Activated T-cell treated with anti-CD3 and anti-CD28 coated beads for 1 hour (primary cell): ENCODE measurements at regions not wholly inside any gene's neighbourhood (a gene's known extent, or its start where the extent isn't known, plus 50 kb on each side); places are given as distances from the start of the nearest gene placed in this dataset.

Experiments used
- DNase-seq: peaks from one replicate; pipeline ENCODE4 v3.0.0-alpha.2; 2020; ENCODE audit warnings: low read depth

GRCh38 chr2:59727121-59727590 lies 826.3 kb downstream of the BCL11A start:
- DNase-seq = no peak

- DNase-seq = no peak
These were observed 827.0 kb downstream of the BCL11A start for GRCh38 chr2:59726228-59727120.

- DNase-seq = no peak
These were observed 828.7 kb downstream of the BCL11A start for GRCh38 chr2:59724746-59725145.

DNA sequence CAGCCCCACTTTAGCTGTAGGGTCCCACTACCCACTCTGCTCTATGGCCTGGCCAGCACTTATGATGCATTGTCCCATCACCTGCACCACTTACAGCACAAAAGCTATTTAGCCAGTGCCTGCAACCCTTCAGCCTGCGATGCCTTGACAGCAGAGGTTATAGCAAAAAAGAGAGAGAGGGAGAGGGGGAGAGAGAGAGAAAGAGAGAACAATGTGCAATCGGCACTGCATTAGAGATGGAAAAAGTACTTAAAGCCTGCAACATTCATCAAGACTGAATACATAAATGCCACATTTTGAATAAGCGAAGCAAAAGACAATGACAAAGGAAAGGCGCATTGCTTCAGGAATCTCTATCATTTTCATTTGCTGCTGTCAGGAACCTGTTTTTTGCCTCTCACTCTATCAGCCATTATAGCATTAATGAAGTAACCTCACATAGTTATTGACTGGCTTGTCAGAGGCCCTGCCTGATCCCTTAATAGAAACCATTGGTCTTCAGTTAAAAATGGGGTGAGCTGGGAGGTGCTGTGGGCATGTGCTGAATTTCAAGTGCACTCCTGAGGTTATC lies 833.1 kb downstream of the BCL11A start:
- no peak for DNase-seq

DNA sequence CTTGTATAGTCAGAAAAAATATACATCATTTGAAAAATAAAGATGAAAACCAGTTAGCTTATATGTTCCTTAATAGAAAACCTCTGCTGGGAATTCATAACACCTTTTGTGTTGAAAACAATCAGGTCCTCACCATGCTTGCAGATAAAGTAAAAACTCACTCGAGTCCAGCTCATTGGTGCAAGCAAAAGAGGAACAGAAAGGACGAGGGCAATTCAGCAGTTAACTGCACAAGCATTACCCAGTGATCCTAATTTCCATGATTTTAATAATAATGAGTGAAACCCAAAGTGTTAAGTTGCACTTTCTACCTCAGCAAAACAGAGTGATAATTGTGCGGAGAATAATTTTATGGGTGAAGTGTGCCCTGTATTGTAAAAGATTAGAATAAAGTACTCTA lies 839.9 kb downstream of the BCL11A start:
- DNase-seq = no peak

- no peak for DNase-seq
These were observed 842.3 kb downstream of the BCL11A start for GRCh38 chr2:59711121-59711520.

- DNase-seq = no peak
These were observed 846.7 kb downstream of the BCL11A start for GRCh38 chr2:59706729-59707128.

GRCh38 chr2:59703796-59704195 lies 849.7 kb downstream of the BCL11A start:
- DNase-seq = no peak

DNA sequence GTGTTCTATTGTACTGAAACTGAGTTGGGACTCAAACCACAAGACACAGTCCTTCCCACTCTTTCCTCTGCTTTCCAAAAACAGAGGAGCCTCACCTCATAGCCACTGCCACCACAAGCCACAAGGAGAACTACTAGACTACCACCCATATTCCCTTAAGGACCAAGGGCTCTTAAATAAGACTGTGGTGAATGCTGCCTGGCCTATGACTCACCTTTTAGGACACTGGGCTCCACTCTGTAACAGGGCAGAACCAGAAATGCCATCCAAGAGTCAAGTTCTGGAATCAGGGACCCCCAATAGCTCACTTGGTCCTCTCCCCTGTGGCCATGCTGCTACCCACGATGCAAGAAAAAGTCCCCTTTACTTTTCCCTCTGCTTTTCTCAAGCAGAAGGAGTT lies 851.4 kb downstream of the BCL11A start:
- DNase-seq = no peak

- no peak for DNase-seq
These were observed 852.0 kb downstream of the BCL11A start for GRCh38 chr2:59701271-59701994.

DNA sequence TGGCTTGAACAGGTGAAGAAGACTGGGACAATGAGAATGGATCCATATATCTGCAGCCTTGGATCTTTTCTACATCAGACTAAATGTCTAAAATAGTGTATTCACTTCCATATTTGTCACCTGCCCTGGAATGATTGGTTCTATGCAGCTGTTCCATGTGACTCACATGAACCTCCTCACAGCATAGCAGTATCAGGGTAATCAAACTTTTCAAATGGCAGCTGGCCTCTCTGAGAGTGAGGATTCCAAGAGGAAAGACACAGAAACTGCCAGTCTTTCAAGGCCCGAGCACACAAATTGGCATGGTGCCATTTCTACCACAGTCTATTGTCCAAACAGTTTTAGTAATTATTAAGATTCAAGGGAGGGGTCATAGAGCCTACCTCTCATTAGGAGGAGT lies 859.3 kb downstream of the BCL11A start:
- no peak for DNase-seq

DNA sequence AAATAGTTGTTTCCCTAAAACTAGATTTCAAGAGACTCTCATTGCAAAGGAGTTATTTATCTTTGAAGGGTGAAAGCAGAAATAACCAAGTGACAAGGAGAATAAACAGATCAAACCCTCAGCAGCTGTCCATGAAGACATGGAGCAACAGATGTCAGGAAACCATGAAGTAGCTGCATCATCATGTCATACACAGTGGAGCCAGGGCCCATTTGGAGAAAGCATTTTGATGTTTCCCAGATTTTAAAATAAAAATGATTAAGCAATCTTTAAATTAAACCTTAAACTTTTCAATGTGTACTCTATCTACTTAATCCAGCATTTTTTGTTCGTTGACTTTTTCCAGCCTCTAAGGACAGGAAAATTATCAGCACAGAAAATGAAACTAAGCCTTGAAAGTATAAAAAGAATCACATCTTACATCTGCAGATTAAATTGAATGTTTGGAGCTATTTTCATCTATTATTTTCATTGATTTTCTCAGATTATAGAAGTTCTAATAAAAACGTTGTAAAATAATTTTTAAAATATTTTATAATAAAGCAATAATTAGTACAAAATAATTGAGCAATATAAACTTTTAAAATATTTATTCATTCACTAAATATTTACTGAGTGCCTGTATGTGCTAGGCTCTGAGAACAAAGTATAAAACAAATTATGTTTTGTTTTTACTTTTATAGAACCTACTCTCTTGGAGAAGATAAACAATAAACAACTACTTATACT lies 860.1 kb downstream of the BCL11A start:
- no peak for DNase-seq

DNA sequence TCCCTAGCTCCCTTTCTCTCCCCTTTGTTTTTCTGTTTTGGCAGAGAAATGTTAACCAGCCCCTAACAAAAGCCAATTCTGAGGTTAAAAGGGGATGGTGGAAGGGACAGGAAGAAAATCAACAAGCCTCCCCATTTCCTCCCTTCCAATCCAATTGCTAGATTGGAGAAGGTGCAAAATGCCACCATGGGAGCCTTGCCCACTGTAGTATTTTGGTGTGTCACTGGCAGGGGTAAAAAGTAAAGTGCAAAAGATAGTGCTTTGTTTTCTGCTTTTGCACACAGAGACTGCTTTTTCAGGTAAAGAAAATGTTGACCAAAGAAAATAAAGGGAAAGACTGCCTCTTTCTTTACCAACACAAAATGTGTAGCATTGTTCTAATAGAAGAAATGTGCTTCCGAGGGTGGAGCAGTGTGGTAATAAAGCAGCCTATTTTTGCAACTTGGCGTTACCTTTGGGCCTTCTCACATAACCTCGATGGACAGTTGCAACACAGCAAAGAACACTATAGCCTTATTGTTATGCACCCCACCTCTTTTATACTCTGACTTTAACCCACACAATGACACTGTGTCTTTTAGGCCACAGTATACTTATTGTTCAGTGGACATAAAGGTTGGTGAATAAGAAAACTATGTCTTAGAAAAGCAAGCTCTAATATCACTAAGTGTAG lies 861.8 kb downstream of the BCL11A start:
- DNase-seq = no peak

DNA sequence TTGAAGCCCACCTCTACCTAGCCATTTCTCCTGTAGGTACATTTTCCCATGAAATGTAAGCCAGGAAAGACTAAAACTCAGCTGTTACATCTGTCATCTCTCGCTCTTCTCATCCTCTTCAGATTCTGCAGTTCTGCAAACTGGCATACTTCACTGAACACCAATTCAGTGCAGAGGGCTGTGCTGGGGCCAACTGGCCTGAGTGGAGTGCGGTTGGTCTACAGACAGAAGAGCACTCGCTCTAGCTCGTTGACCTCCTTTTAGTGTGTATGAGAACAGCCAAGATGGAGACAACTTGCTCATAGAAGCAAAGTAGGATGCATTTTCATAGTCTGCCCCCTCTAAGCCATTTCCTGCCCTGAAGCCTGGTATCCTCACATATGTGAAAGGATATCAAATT lies 862.6 kb downstream of the BCL11A start:
- no peak for DNase-seq

- DNase-seq = no peak
These were observed 868.7 kb downstream of the BCL11A start for GRCh38 chr2:59684771-59685166.

GRCh38 chr2:59684116-59684770 lies 869.2 kb downstream of the BCL11A start:
- DNase-seq = no peak

GRCh38 chr2:59680863-59681262 lies 872.6 kb downstream of the BCL11A start:
- no peak for DNase-seq

DNA sequence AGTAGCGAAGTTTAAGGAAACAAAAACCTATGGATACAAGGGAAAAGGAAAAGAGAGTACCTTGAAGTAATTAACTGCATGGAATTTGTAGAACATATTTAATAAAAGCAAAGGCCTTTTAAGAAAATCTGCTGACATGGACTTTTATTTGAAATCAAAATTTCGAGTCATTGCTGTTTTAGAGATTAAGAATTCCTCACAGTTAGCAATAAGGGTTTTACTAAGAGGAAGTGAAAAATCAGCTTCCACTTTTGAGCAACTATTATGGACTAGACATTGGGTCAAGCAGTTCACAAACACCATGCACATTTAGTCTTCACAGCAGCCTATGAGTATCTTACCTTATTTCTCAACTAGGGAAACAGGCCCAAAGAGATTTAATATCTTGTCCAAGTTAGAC lies 876.3 kb downstream of the BCL11A start:
- no peak for DNase-seq

- DNase-seq = no peak
These were observed 879.4 kb downstream of the BCL11A start for GRCh38 chr2:59674100-59674499.

GRCh38 chr2:59665021-59665420 lies 888.4 kb downstream of the BCL11A start:
- no peak for DNase-seq
